Activated naive CD4-positive, alpha-beta T cell treated with anti-CD3 and anti-CD28 coated beads for 36 hours (primary cell): ENCODE measurements at regions not wholly inside any gene's neighbourhood (a gene's known extent, or its start where the extent isn't known, plus 50 kb on each side); places are given as distances from the start of the nearest gene placed in this dataset.
"Not testable (repeated sequence)": the region's sequence is repeated elsewhere in the genome, so short reads cannot be mapped to it uniquely, and the experiment has no call there.

ENCODE experiments used
- CTCF ChIA-PET: fragments of 350-600 bp; sonication (Branson Sonifier 250); formaldehyde crosslinking; loops from one replicate; lab custom pipeline; 2021; ENCODE audit warnings: antibody characterized with exemption; lab: Charles Lee
- DNase-seq: peaks from one replicate; pipeline ENCODE4 v3.0.0-alpha.2; 2020
- H3K27ac Mint-ChIP-seq: one replicate; pipeline ENCODE4 v1.8.0; 2021; ENCODE audit warnings: mild to moderate bottlenecking, mixed read lengths
- H3K27me3 Mint-ChIP-seq: one replicate; pipeline ENCODE4 v1.8.0; 2021; ENCODE audit warnings: low read depth, mixed read lengths
- H3K36me3 Mint-ChIP-seq: one replicate; pipeline ENCODE4 v1.8.0; 2021; ENCODE audit warnings: low read depth, mixed read lengths
- H3K4me1 Mint-ChIP-seq: one replicate; pipeline ENCODE4 v1.8.0; 2021; ENCODE audit warnings: low read depth, mixed read lengths
- H3K4me3 Mint-ChIP-seq: one replicate; pipeline ENCODE4 v1.8.0; 2021; ENCODE audit warnings: mild to moderate bottlenecking, moderate library complexity, mixed read lengths
- H3K9me3 Mint-ChIP-seq: one replicate; pipeline ENCODE4 v1.8.0; 2021; ENCODE audit warnings: mixed read lengths
- intact Hi-C: fragments of 100-400 bp; cut with micrococcal nuclease; formaldehyde crosslinking; loops from one replicate; pipeline ENCODE4 v1.15.1; 2023

GRCh38 chrX:99383786-99384185, 1026.3 kb downstream of the PCDH19 start:
- CTCF ChIA-PET = no interaction called here
- Mint-ChIP-seq H3K36me3 (no peaks in the 10 kb centered on the region), H3K4me1 (no peaks in the 10 kb centered on the region), H3K4me3 (no peak overlapping the region), H3K9me3 (peaks cover 4% of the 10 kb centered on the region), H3K27me3 (no peaks in the 10 kb centered on the region), H3K27ac (no peak overlapping the region)
- intact Hi-C loops = no loop called here
- no peak for DNase-seq

GRCh38 chrX:99371976-99372595, 1038.0 kb downstream of the PCDH19 start:
- Mint-ChIP-seq H3K4me1 (no peaks in the 10 kb centered on the region), H3K27ac (no peak overlapping the region), H3K9me3 (no peaks in the 10 kb centered on the region), H3K27me3 (no peaks in the 10 kb centered on the region), H3K36me3 (no peaks in the 10 kb centered on the region), H3K4me3 (no peak overlapping the region)
- intact Hi-C loops = no loop called here
- DNase-seq = no peak
- CTCF ChIA-PET = no interaction called here

- Mint-ChIP-seq H3K4me3 (no peak overlapping the region), H3K4me1 (no peaks in the 10 kb centered on the region)
- intact Hi-C loops = no loop called here
Measured at GRCh38 chrX:99353412-99353811, 1056.7 kb downstream of the PCDH19 start.

GRCh38 chrX:99348256-99348655, 1061.8 kb downstream of the PCDH19 start:
- H3K4me1 Mint-ChIP-seq = no peaks in the 10 kb centered on the region
- no peak overlapping the region for H3K27ac Mint-ChIP-seq
- H3K9me3 Mint-ChIP-seq = no peaks in the 10 kb centered on the region
- no peak overlapping the region for H3K4me3 Mint-ChIP-seq
- H3K36me3 Mint-ChIP-seq = no peaks in the 10 kb centered on the region
- intact Hi-C loops = no loop called here
- CTCF ChIA-PET = no interaction called here
- no peaks in the 10 kb centered on the region for H3K27me3 Mint-ChIP-seq
- DNase-seq = no peak

More at GRCh38 chrX:99353412-99353811, 1056.7 kb downstream of the PCDH19 start:
- no peaks in the 10 kb centered on the region for H3K27me3 Mint-ChIP-seq
- no peak overlapping the region for H3K27ac Mint-ChIP-seq
- H3K9me3 Mint-ChIP-seq = no peaks in the 10 kb centered on the region
- CTCF ChIA-PET = no interaction called here
- DNase-seq = no peak
- no peaks in the 10 kb centered on the region for H3K36me3 Mint-ChIP-seq

- H3K27ac Mint-ChIP-seq = no peak overlapping the region
- CTCF ChIA-PET = no interaction called here
- no peaks in the 10 kb centered on the region for H3K36me3 Mint-ChIP-seq
- no peak for DNase-seq
- H3K27me3 Mint-ChIP-seq = no peaks in the 10 kb centered on the region
- no peak overlapping the region for H3K4me3 Mint-ChIP-seq
- no peaks in the 10 kb centered on the region for H3K4me1 Mint-ChIP-seq
- no peaks in the 10 kb centered on the region for H3K9me3 Mint-ChIP-seq
- intact Hi-C loops = no loop called here
Measured at GRCh38 chrX:99308302-99308701, 1101.8 kb downstream of the PCDH19 start.

- intact Hi-C loops = no loop called here
- Mint-ChIP-seq H3K4me1 (no peaks in the 10 kb centered on the region), H3K4me3 (no peak overlapping the region), H3K27ac (no peak overlapping the region), H3K9me3 (no peaks in the 10 kb centered on the region), H3K36me3 (no peaks in the 10 kb centered on the region), H3K27me3 (no peaks in the 10 kb centered on the region)
- DNase-seq = no peak
- CTCF ChIA-PET = no interaction called here
Measured at GRCh38 chrX:99305573-99305972, 1104.5 kb downstream of the PCDH19 start.

- Mint-ChIP-seq H3K4me1 (no peaks in the 10 kb centered on the region), H3K27ac (no peak overlapping the region), H3K9me3 (no peaks in the 10 kb centered on the region), H3K4me3 (no peak overlapping the region), H3K36me3 (no peaks in the 10 kb centered on the region), H3K27me3 (no peaks in the 10 kb centered on the region)
- intact Hi-C loops = loop anchor here (2.0 kb wide), 2 partner anchors 1077 to 1111 kb away; no protein-coding TSS in a partner anchor
- no peak for DNase-seq
- CTCF ChIA-PET = no interaction called here
Measured at GRCh38 chrX:99301990-99302389, 1108.1 kb downstream of the PCDH19 start.

GRCh38 chrX:99271641-99272040, 1138.4 kb downstream of the PCDH19 start:
- no peaks in the 10 kb centered on the region for H3K9me3 Mint-ChIP-seq
- CTCF ChIA-PET = interaction anchor here (0.6 kb wide), 1 partner anchor 476 kb away, joined by 4 read pairs; no protein-coding TSS in a partner anchor

GRCh38 chrX:99266255-99266654, 1143.8 kb downstream of the PCDH19 start:
- Mint-ChIP-seq H3K27ac (no peak overlapping the region), H3K9me3 (no peaks in the 10 kb centered on the region), H3K4me1 (no peaks in the 10 kb centered on the region), H3K4me3 (no peak overlapping the region), H3K27me3 (no peaks in the 10 kb centered on the region), H3K36me3 (no peaks in the 10 kb centered on the region)
- intact Hi-C loops = no loop called here
- DNase-seq = no peak
- CTCF ChIA-PET = no interaction called here

More at GRCh38 chrX:99271641-99272040, 1138.4 kb downstream of the PCDH19 start:
- no peak overlapping the region for H3K4me3 Mint-ChIP-seq
- no peak overlapping the region for H3K27ac Mint-ChIP-seq
- H3K36me3 Mint-ChIP-seq = no peaks in the 10 kb centered on the region
- intact Hi-C loops = no loop called here
- H3K27me3 Mint-ChIP-seq = no peaks in the 10 kb centered on the region
- no peak for DNase-seq
- no peaks in the 10 kb centered on the region for H3K4me1 Mint-ChIP-seq

GRCh38 chrX:99248180-99248579, 1161.9 kb downstream of the PCDH19 start:
- Mint-ChIP-seq H3K9me3 (peaks cover 1% of the 10 kb centered on the region), H3K27ac (no peak overlapping the region), H3K4me1 (no peaks in the 10 kb centered on the region), H3K36me3 (no peaks in the 10 kb centered on the region), H3K4me3 (no peak overlapping the region), H3K27me3 (no peaks in the 10 kb centered on the region)
- intact Hi-C loops = no loop called here
- CTCF ChIA-PET = no interaction called here
- no peak for DNase-seq

GRCh38 chrX:99242001-99242400, 1168.1 kb downstream of the PCDH19 start:
- no peaks in the 10 kb centered on the region for H3K27me3 Mint-ChIP-seq
- no peaks in the 10 kb centered on the region for H3K9me3 Mint-ChIP-seq
- no peaks in the 10 kb centered on the region for H3K36me3 Mint-ChIP-seq
- CTCF ChIA-PET = no interaction called here
- H3K4me1 Mint-ChIP-seq = no peaks in the 10 kb centered on the region
- DNase-seq = no peak
- no peak overlapping the region for H3K27ac Mint-ChIP-seq
- intact Hi-C loops = no loop called here
- no peak overlapping the region for H3K4me3 Mint-ChIP-seq

- CTCF ChIA-PET, H3K4me1 Mint-ChIP-seq, H3K27me3 Mint-ChIP-seq, intact Hi-C loops, H3K27ac Mint-ChIP-seq, H3K36me3 Mint-ChIP-seq, DNase-seq, H3K4me3 Mint-ChIP-seq, H3K9me3 Mint-ChIP-seq: not testable (repeated sequence)
Measured at GRCh38 chrX:99234384-99234783, 1175.7 kb downstream of the PCDH19 start.

GRCh38 chrX:99192421-99192820, 1217.7 kb downstream of the PCDH19 start:
- H3K9me3 Mint-ChIP-seq = no peaks in the 10 kb centered on the region
- H3K4me3 Mint-ChIP-seq = no peak overlapping the region
- no peak overlapping the region for H3K27ac Mint-ChIP-seq
- no peaks in the 10 kb centered on the region for H3K36me3 Mint-ChIP-seq
- no peaks in the 10 kb centered on the region for H3K27me3 Mint-ChIP-seq
- CTCF ChIA-PET = no interaction called here
- no peaks in the 10 kb centered on the region for H3K4me1 Mint-ChIP-seq
- intact Hi-C loops = no loop called here
- no peak for DNase-seq
